Hematopoietic multipotent progenitor cell treated with erythropoietin and hydrocortisone succinate and interleukin-3 and kit ligand, for 6 days (in vitro differentiated cells): ENCODE measurements at regions not wholly inside any gene's neighbourhood (a gene's known extent, or its start where the extent isn't known, plus 50 kb on each side); places are given as distances from the start of the nearest gene placed in this dataset.
"Not testable (repeated sequence)": the region's sequence is repeated elsewhere in the genome, so short reads cannot be mapped to it uniquely, and the experiment has no call there.

Experiments used
- DNase-seq: peaks from one replicate; pipeline ENCODE4 v3.0.0-alpha.2; 2015

- DNase-seq, result no peak
These were observed 251.4 kb upstream of the COPS8 start for GRCh38 chr2:236834284-236834683.

DNA sequence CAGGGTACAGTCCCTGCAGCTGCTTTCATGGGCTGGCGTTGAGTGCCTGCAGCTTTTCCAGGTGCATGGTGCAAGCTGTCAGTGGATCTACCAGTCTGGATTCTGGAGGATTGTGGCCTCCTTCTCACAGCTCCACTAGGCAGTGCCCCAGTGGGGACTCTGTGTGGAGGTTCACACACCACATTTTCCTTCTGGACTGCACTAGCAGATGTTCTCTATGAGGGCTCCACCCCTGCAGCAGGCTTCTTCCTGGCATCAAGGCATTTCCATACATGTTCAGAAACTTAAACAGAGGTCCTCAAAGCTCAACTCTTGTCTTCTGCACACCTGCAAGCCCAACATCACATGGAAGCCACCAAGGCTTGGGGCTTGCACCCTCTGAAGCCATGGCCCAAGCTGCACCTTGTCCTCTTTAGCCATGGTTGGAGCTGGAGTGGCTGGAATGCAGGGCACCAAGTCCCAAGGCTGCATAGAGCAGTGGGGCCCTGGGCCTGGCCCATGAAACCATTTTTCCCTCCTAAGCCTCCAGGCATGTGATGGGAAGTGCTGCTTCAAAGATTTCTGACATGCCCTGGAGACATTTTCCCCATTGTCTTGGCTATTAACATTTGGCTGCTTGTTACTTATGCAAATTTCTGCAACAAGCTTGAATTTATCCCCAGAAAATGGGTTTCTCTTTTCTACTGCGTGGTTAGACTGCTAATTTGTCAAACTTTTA, 250.2 kb upstream of the COPS8 start:
- DNase-seq, result no peak

DNA sequence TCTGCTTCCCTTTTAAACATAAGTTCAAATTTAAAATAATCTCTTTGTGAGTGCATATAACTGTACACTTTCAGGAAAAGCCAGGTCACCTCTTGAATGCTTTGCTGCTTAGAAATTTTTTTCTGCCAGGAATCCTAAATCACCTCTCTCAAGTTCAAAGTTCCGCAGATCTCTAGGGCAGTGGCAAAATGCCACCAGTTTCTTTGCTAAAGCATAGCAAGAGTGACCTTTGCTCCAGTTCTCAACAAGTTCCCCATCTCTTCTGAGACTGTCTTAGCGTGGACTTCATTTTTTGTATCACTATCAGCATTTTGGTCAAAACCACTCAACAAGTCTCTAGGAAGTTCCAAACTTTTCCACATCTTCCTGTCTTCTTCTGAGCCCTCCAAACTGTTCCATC, 249.7 kb upstream of the COPS8 start:
- not testable (repeated sequence) for DNase-seq

DNA sequence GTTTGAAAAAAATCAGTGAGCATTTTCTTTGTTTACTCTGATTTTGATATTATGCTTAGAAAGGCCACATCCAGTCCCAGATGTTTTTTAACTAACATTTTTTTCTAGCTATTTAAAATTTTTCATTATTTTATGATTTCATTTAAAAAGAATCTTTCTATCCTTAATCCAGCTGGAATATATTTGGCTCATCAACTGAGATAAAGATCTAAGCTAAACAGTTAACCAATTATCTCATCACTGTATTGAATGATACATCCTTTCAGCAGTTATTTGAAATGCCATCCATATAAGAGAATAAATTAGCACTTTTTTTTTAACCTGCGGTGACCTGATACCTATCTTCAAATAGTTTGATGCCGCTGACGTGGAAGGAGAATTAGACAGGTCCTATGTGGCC, 245.5 kb upstream of the COPS8 start:
- DNase-seq, result no peak

- DNase-seq, result no peak
These were observed 244.8 kb upstream of the COPS8 start for GRCh38 chr2:236840857-236841256.

DNA sequence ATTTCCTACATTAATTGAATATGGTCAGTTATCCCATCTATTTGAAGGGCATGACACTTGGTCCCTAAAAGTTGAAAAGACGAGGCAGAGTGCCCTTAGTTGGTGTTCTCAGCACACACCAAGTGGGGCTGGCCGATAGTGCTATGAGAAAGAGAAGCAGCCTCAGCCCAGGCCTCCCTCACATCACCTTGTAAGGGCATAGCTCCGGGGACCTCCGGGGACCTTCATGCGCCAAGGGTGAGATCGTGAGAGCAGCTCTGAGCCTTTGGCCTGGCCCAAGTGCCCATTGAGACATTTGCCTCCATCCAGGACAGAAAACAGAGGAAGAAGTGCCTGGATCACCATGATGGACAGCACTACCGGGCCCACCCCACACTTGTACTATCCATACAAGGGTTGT, 244.3 kb upstream of the COPS8 start:
- no peak for DNase-seq

GRCh38 chr2:236843161-236843968, 242.3 kb upstream of the COPS8 start:
- no peak for DNase-seq

- no peak for DNase-seq
These were observed 241.0 kb upstream of the COPS8 start for GRCh38 chr2:236844711-236845110.

GRCh38 chr2:236847023-236847422, 238.7 kb upstream of the COPS8 start:
- no peak for DNase-seq

DNA sequence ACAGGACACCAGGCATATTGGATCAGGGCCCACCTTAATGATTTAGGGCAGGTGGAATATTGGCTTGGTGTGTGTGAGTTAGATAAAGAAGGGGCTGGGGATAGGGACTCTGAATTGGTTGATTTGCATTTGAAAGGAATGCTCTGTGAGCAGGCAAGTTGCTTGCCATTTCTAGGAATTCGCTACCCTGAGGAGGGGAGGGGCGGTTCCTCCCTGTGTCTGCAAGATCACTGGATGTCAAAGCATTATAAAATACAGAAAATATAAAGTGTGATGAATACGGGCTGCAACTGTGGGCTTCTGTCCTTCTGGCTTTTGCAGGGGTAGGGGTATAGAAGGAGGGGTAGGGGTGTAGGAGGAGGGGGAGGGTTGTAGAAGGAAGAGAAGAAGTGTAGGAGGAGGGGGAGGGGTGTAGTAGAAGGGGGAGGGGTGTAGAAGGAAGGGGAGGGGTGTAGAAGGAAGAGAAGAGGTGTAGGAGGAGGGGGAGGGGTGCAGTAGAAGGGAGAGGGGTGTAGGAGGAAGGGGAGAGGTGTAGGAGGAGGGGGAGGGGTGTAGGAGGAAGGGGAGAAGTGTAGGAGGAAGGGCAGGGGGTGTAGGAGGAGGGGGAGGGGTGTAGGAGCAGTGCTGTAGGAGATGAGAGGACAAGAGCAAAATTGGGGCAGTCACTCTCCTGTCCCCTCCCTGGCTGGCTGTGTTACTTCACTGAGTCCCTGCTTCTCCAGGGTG, 238.0 kb upstream of the COPS8 start:
- no peak for DNase-seq

GRCh38 chr2:236848501-236848900, 237.2 kb upstream of the COPS8 start:
- no peak for DNase-seq

- no peak for DNase-seq
These were observed 236.2 kb upstream of the COPS8 start for GRCh38 chr2:236849508-236849907.

DNA sequence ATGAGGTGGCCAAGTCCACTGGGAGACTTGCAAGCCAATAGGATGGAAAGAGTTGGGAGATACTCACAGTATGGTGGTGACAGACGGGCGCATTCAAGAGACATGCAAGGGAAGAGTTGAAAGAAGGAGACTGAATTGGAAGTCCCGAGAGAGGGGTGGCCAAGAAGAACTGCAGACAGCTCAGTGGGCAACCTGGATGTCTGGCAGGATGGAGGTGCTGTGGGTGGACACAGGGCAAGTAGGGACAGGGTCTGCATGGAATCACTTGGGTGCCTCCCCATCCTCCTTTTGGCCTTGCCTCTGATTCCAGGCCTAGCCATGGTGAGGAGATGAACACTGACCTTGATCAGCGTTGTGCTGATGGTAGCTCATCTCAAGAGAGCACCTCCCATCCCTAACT, 235.7 kb upstream of the COPS8 start:
- no peak for DNase-seq

DNA sequence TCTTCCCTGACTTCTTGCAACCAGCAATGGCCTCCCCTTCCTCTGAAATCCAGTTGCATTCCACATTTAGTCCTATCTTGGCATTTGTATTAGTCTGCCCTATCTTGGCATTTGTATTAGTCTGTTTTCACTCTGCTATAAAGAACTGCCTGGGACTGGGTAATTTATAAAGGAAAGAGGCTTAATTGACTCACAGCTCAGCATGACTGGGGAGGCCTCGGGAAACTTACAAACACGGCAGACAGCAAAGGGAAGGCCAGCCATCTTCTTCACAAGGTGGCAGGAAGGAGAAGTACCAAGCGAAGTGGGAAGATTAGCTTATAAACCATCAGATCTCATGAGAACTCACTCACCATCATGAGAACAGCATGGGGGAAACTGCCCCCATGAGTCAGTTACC, 234.5 kb upstream of the COPS8 start:
- no peak for DNase-seq

DNA sequence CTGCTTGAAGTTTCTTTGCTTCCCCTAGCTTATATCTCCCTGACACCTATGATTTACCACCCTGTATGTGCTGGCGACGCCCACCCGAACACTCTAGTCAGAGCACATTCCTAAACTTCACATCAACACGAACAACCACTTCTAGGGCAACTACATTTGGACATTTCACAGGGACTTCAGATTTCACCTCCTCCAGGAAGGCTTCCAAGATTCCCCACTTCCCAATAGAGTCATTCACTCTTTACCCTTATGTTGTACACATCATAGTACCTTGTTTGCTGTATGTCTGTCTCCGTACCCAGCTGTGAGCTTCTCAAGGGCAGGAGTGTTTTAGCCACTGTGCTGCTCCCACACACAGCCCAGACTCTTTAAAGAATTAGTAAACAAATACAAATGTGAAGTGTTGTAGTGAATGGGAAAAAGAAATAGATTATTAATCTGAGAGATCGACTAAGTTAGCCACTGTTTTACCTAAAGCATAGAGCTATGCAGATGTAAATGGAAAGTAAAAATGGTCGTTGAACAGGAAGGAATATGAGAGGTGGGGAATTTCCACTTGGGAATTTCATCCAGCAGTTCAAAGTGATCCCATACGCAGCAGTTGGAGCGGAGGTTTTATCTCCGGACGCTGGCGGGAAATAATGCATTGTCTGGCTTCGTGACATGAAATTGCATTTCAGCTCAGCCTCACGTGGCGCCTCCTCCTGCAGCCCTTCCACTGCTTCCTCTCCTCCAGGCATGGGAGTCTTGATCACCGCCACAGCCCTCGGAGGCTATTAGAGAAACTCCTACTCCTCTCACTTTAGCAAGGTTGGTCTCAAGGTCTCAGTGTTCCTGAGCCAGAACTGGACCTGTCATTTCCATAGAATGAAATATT, 233.4 kb upstream of the COPS8 start:
- DNase-seq, result no peak

- no peak for DNase-seq
These were observed 232.7 kb upstream of the COPS8 start for GRCh38 chr2:236852977-236853374.

DNA sequence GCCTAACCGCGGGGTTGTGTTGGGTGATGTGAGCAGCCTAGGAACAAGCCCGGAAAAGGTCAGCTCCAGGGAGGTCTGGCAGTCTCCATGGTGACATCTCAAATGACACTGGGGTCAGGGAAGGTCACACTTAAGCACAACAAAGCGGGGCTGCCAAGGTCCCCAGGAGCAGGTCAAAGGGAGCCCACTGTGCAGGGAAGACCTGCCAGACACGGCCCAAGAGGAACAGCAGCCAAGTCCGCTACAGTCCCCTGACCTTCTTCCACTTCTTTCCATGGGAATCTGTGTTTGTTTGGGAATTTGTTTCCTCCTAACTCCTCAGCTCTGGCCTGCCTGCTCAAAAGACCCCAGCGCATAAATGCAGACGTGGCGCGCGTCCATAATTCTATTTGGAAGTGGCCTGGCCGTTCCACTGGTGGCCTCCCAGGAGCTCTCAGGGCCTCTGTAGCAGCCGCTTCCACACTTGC, 232.1 kb upstream of the COPS8 start:
- no peak for DNase-seq

DNA sequence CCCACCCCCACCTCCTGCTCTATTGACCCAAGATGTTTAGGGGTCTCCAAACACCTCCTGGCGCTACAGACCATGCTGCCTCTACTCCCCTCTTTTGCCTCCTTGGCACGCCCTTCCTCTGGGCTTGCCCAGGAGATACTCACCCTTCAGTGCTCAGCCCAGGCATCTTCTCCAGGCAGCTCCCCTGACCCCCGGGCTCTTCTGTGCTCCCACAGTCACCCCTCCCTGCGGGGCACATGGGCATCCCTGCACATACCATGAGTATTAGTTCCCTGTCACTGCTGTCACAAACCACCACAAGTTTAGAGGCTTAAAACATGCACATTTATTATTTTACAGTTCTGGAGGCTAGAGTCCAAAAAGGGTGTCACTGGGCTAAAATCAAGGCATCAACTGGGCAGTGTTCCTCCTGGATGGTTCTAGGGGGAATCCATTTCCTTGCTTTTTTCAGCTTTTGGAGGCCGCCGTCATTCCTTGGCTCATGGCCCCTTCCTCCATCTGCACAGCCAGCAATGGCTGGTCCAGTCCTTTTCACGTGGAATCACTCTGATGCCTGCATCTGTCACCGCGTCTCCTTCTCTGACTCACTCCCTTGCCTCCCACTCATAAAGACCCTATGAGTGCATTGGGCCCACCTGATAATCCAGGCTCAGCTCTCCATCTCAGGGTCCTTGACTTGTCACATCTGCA, 230.4 kb upstream of the COPS8 start:
- no peak for DNase-seq

DNA sequence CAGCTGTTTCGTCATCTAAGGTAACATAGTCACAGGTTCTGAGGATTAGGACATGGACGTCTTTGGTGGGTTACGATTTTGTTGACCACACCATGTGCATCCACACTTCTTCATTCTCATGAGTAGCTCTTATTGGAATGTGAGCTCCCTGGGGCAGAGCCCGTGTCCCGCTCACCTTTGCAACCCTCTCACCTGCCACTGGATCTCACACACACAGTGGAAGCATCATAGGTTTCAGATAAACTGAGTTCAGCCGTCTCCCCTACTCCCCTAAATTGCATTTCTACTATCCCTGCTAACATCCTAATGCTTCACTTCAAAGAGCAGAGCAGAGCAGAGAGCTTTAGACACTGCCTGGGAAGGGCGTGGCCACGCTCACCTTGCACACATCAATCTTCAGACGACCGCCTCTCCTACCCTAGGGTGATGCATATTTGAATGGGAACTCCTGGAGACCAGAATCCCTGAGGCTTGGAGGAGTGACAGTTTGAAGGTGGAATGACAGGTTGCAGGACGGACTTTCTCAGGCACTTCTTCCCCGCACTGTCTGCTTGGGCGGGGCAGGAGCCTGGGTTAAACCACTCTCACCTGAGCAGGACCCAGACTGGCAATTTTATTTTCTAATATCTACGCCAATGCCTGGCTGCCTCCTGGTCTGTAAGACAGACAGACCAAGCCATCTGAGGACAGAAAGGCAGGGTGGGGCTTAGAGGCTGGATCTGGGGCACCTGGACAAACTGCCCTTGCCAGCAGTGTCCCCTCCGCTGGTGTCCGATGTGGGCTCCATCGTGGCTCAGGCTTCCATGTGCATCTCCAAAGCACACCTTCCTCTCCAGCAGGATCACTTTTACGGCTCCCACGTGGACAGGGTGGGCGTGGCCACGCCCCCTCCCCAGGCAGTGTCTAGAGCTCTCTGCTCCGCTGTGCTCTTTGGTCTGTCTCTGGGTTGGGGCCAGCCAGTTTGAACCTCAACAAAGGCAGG, 229.5 kb upstream of the COPS8 start:
- DNase-seq, result no peak

DNA sequence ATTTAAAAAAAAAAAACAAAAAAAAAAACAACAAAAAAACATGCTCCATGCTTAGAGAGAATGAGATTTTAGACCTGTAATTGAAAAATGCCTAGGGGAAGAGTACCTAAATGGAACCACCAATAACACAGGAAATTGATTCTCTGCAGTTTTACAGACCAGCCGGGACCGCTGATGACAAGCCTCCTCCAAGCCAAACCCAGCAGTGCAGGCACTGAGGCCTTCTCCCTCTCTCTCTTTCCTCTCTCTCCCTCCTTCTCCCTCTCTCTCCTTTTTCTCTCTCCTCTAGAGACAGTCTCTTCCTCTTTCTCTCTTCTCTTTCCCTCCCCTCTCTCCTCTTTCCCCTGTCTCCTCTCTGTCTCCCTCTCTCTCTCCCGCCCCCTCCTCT, 228.8 kb upstream of the COPS8 start:
- DNase-seq, result no peak

GRCh38 chr2:236857246-236857645, 228.4 kb upstream of the COPS8 start:
- no peak for DNase-seq
